Neutrophil (primary cell): ENCODE measurements at regions not wholly inside any gene's neighbourhood (a gene's known extent, or its start where the extent isn't known, plus 50 kb on each side); places are given as distances from the start of the nearest gene placed in this dataset.
"Not testable (repeated sequence)": the region's sequence is repeated elsewhere in the genome, so short reads cannot be mapped to it uniquely, and the experiment has no call there.

Experiments used
- H3K27ac ChIP-seq: fragments of 200-600 bp; sonication (generic); 2 replicates; pipeline ENCODE4 v1.5.1; 2016; ENCODE audit warnings: mild to moderate bottlenecking, moderate library complexity
- H3K27me3 ChIP-seq: fragments of 200-600 bp; sonication (generic); 2 replicates; pipeline ENCODE4 v1.6.0; 2016; ENCODE audit warnings: mild to moderate bottlenecking
- H3K36me3 ChIP-seq: fragments of 200-600 bp; sonication (generic); 2 replicates; pipeline ENCODE4 v1.5.1; 2017
- H3K4me1 ChIP-seq, 2 experiments: fragments of 200-600 bp in 1 of 2; sonication (generic) in 1 of 2; 1 replicate in 1 of 2; 2 replicates in 1 of 2; pipeline versions ENCODE4 v1.5.1 to v1.6.1; 2013 to 2016; ENCODE audit warnings: low read depth in 1 of 2, low read length in 1 of 2, mild to moderate bottlenecking in 1 of 2, moderate library complexity in 1 of 2; ENCODE audit not compliant: control insufficient read depth in 1 of 2, insufficient read depth in 1 of 2
- H3K4me3 ChIP-seq, 2 experiments: fragments of 200-600 bp in 1 of 2; sonication (generic) in 1 of 2; 1 replicate in 1 of 2; 2 replicates in 1 of 2; pipeline ENCODE4 v1.5.1; 2013 to 2016; ENCODE audit warnings: low read depth in 1 of 2, low read length in 1 of 2, mild to moderate bottlenecking in 1 of 2, moderate library complexity in 1 of 2
- H3K9me3 ChIP-seq: fragments of 200-600 bp; sonication (generic); 2 replicates; pipeline ENCODE4 v1.5.1; 2016
- TF ChIP-seq, protein P1 (sequence below): fragments of 200-600 bp; sonication (generic); IDR thresholded peaks from 2 replicates; pipeline ENCODE4 v1.5.1; 2016; ENCODE audit warnings: antibody characterized with exemption

DNA sequence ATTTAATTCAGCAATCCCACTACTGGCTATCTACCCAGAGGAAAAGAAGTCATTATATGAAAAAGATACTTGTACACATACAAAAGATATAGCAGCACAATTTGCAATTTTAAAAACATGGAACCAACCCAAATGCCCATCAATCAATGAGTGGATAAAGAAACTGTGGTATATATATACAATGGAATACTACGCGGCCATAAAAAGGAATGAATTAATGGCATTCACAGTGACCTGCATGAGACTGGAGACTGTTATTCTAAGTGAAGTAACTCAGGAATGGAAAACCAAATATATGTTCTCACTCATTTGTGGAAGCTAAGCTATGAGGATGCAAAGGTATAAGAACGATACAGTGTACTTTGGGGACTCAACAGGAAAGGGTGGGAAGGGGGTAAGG lies 102.8 kb upstream of the KCNMA1 start:
- not testable (repeated sequence) for H3K4me1 ChIP-seq, H3K27ac ChIP-seq, H3K9me3 ChIP-seq, H3K27me3 ChIP-seq, H3K36me3 ChIP-seq, H3K4me3 ChIP-seq

DNA sequence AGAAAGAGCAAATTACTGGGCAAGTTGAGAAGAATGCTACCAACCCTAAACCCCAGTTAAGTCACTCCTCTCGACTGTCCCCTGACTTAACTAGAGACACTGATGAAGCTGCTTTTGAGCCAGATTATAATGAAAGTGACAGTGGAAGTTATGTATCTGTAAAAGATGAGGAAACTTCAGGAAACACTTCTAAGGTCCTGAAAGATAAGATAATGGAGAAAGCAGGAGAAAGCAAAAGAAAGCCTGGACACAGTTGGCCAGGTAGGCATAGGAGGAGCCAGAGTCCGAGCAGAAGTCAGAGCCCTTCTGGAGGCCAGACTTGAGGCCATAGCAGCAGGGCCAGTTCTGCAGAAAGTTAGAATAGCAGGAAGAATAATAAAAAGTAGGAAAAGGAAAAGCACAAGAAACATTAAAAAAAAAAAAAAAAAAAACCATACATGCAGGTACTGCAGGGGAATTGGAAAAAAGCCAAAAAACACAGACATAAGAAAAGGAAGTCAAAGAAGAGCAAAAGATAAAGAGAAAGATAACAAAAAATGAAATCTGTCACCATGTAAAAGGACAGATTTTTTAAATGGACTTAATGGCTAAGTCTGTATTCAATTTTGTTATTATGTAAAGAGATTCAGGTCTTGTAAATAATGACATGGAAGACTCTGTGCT lies 101.0 kb upstream of the KCNMA1 start:
- TF ChIP-seq, protein P1, sequence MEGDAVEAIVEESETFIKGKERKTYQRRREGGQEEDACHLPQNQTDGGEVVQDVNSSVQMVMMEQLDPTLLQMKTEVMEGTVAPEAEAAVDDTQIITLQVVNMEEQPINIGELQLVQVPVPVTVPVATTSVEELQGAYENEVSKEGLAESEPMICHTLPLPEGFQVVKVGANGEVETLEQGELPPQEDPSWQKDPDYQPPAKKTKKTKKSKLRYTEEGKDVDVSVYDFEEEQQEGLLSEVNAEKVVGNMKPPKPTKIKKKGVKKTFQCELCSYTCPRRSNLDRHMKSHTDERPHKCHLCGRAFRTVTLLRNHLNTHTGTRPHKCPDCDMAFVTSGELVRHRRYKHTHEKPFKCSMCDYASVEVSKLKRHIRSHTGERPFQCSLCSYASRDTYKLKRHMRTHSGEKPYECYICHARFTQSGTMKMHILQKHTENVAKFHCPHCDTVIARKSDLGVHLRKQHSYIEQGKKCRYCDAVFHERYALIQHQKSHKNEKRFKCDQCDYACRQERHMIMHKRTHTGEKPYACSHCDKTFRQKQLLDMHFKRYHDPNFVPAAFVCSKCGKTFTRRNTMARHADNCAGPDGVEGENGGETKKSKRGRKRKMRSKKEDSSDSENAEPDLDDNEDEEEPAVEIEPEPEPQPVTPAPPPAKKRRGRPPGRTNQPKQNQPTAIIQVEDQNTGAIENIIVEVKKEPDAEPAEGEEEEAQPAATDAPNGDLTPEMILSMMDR: no peak
- Histone ChIP-seq H3K36me3 (no peaks in the 10 kb centered on the region), H3K4me3 (no peak overlapping the region), H3K27ac (no peak overlapping the region), H3K27me3 (no peaks in the 10 kb centered on the region), H3K4me1 (no peaks in the 10 kb centered on the region), H3K9me3 (no peaks in the 10 kb centered on the region)

DNA sequence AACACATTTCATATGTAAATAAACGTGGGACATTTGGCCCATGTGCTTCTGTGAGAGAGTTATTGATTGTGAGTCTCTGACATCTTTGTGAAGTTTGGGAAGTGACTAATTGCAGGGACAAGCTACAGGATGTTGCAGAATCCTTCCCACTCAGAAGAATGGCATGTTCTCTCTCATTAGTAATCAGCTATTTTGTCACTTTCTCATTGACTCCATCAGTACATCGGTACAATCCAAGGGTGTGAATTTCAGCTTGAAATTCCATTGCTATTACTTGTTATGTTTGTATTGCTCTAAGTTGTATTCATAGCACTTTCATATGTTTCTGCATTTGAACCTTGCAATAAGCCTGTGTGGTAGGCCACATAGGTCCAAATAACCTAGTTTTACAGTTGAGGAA lies 100.0 kb upstream of the KCNMA1 start:
- H3K9me3 ChIP-seq: no peaks in the 10 kb centered on the region
- no peaks in the 10 kb centered on the region for H3K4me1 ChIP-seq
- H3K27ac ChIP-seq: no peak overlapping the region
- no peaks in the 10 kb centered on the region for H3K36me3 ChIP-seq
- no peak overlapping the region for H3K4me3 ChIP-seq
- no peaks in the 10 kb centered on the region for H3K27me3 ChIP-seq
- TF ChIP-seq, protein P1: no peak

DNA sequence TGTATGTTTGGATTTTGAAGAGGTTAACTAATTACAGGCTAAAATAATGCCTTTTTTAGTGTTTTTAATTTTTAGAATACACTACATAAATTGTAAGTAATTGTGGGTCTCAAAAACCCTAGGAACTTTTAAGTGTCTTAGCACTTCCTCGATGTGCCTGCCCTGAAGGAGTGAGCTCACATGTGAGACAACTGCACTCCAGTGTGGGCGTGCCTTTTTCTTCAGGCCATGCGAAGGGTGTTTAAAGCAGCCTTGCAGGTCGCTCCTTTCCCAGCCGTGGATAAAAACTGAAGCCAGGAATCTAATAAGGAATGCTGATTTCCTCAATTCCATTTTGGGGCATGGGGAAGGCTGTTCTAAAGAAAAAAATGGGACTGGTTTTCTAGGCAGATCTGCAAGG lies 97.5 kb upstream of the KCNMA1 start:
- H3K4me3 ChIP-seq, H3K27me3 ChIP-seq, H3K4me1 ChIP-seq, H3K27ac ChIP-seq, H3K9me3 ChIP-seq, H3K36me3 ChIP-seq: not testable (repeated sequence)

DNA sequence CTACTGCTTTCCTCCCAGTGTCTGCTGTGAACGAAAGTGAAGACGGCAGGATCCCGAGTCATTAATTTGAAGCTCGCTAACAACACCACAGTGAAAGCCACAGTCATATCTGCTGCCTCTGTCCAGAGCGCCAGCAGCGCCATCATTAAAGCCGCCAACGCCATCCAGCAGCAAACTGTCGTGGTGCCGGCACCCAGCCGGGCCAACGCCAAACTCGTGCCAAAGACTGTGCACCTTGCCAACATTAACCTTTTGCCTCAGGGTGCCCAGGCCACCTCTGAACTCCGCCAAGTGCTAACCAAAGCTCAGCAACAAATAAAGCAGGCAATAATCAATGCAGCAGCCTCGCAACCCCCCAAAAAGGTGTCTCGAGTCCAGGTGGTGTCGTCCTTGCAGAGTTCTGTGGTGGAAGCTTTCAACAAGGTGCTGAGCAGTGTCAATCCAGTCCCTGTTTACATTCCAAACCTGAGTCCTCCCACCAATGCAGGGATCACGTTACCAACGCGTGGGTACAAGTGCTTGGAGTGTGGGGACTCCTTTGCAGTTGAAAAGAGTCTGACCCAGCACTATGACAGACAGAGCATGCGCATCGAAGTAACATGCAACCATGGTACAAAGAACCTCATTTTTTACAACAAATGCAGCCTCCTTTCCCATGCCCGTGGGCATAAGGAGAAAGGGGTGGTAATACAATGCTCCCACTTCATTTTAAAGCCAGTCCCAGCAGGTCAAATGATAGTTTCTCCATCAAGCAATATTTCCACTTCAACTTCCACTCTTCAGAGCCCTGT lies 94.8 kb upstream of the KCNMA1 start:
- no peaks in the 10 kb centered on the region for H3K4me1 ChIP-seq
- H3K27me3 ChIP-seq: peaks cover 10% of the 10 kb centered on the region
- TF ChIP-seq, protein P1: no peak
- no peak overlapping the region for H3K4me3 ChIP-seq
- H3K27ac ChIP-seq: no peak overlapping the region
- H3K36me3 ChIP-seq: no peaks in the 10 kb centered on the region
- no peaks in the 10 kb centered on the region for H3K9me3 ChIP-seq

DNA sequence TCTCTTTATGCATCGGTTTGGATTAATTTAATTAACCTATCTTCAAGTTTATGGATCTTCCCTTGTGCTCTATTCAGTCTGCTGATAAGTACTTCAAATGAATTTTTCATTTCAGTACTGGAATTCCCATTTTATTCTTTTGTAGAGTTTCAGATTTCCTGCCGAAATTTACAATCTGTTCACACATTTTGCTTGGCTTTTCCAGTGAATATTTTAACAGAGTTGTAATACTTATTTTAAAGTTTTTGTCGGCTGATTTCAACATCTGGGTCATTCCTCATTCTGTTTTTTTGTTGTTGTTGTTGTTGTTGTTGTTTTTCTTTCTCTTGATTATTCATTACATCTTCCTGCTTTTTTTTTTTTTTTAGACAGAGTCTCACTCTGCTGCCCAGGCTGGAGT lies 89.9 kb upstream of the KCNMA1 start:
- Histone ChIP-seq H3K4me1 (no peaks in the 10 kb centered on the region), H3K36me3 (no peaks in the 10 kb centered on the region), H3K9me3 (no peaks in the 10 kb centered on the region), H3K27ac (no peak overlapping the region), H3K27me3 (peaks cover 10% of the 10 kb centered on the region), H3K4me3 (no peak overlapping the region)
- TF ChIP-seq, protein P1: no peak
